Aorta (tissue), 5 donors: ENCODE measurements at regions not wholly inside any gene's neighbourhood (a gene's known extent, or its start where the extent isn't known, plus 50 kb on each side); places are given as distances from the start of the nearest gene placed in this dataset.
"Not testable (repeated sequence)": the region's sequence is repeated elsewhere in the genome, so short reads cannot be mapped to it uniquely, and the experiment has no call there.

ENCODE experiments used
- ATAC-seq: fragments of 200-7000 bp; cut with Tn5 transposase; one replicate; pipeline ENCODE4 v1.9.1; 2022; ENCODE audit warnings: moderate library complexity; ENCODE audit not compliant: low FRiP score
- DNase-seq, 2 donors: peaks; one replicate each; pipeline ENCODE4 v3.0.0-alpha.2; 2020
- H3K27ac ChIP-seq, 2 donors: one replicate each; pipeline ENCODE4 v1.5.1; 2013; ENCODE audit warnings: low read length in 2 of 2, mild to moderate bottlenecking in 2 of 2, moderate library complexity in 2 of 2, control low read depth in 1 of 2, inconsistent platforms in 1 of 2, low read depth in 1 of 2
- H3K27me3 ChIP-seq, 2 donors: one replicate each; pipeline ENCODE4 v1.6.1; 2013; ENCODE audit warnings: control low read depth in 1 of 2, low read length in 1 of 2, mild to moderate bottlenecking in 1 of 2, moderate library complexity in 1 of 2; ENCODE audit not compliant: insufficient read depth in 2 of 2, control insufficient read depth in 1 of 2
- H3K36me3 ChIP-seq, 2 donors: one replicate each; pipeline ENCODE4 v1.6.1; 2013; ENCODE audit warnings: control low read depth in 1 of 2, low read length in 1 of 2, mild to moderate bottlenecking in 1 of 2; ENCODE audit not compliant: insufficient read depth in 2 of 2, control insufficient read depth in 1 of 2
- H3K4me1 ChIP-seq, 2 donors: one replicate each; pipeline ENCODE4 v1.6.1; 2013; ENCODE audit warnings: low read length in 2 of 2, control low read depth in 1 of 2, mild to moderate bottlenecking in 1 of 2, moderate library complexity in 1 of 2; ENCODE audit not compliant: insufficient read depth in 2 of 2, control insufficient read depth in 1 of 2
- H3K4me3 ChIP-seq, 2 donors: one replicate each; pipeline ENCODE4 v1.5.1; 2013; ENCODE audit warnings: low read length in 2 of 2, control low read depth in 1 of 2, mild to moderate bottlenecking in 1 of 2
- H3K9me3 ChIP-seq: one replicate; pipeline ENCODE4 v1.6.1; 2013; ENCODE audit warnings: mild to moderate bottlenecking, low read length; ENCODE audit not compliant: control insufficient read depth
- WGBS, 2 donors: extraction: QIAGEN DNeasy Blood & Tissue Kit; methylation state at CpG; one replicate each; pipeline ENCODE4 v1.1.7; 2013; 5-methylcytosine and 5-hydroxymethylcytosine counted together
- intact Hi-C, 2 donors: fragments of 100-400 bp; cut with DNase I; formaldehyde crosslinking; loops; one replicate each; pipeline versions ENCODE4 v1.14.2 to v1.15.0; 2022
- donor health status: healthy with polysubstance abuse.
- donor health status: Bipolar disorder and iron deficiency.
- donor health status: DM: no; HTN: no; CAD: no.
- donor health status: DM: no; HTN: no; CAD: no.
- donor health status: DM: yes; HTN: yes; CAD: no.

GRCh38 chr4:104020641-104021040 lies 300.9 kb upstream of the TACR3 start:
- no peaks in the 10 kb centered on the region for H3K36me3 ChIP-seq
- 90% methylated on average over 3 of the region's 3 CpGs for WGBS, 2 donors
- H3K4me3 ChIP-seq = no peak overlapping the region
- no peak for ATAC-seq
- no peaks in the 10 kb centered on the region for H3K9me3 ChIP-seq
- intact Hi-C loops = no loop called here
- H3K4me1 ChIP-seq = no peaks in the 10 kb centered on the region
- no peak for DNase-seq
- no peak overlapping the region for H3K27ac ChIP-seq
- no peaks in the 10 kb centered on the region for H3K27me3 ChIP-seq

GRCh38 chr4:104017213-104017612 lies 297.4 kb upstream of the TACR3 start:
- no peak overlapping the region for H3K4me3 ChIP-seq
- H3K36me3 ChIP-seq = no peaks in the 10 kb centered on the region
- no peaks in the 10 kb centered on the region for H3K9me3 ChIP-seq
- DNase-seq (no peak), ATAC-seq (no peak)
- H3K27me3 ChIP-seq = no peaks in the 10 kb centered on the region
- no peaks in the 10 kb centered on the region for H3K4me1 ChIP-seq
- intact Hi-C loops = loop anchor here in 1 of 2 donors (10.0 kb wide), 1 partner anchor 848 kb away; no protein-coding TSS in a partner anchor
- no peak overlapping the region for H3K27ac ChIP-seq

DNA sequence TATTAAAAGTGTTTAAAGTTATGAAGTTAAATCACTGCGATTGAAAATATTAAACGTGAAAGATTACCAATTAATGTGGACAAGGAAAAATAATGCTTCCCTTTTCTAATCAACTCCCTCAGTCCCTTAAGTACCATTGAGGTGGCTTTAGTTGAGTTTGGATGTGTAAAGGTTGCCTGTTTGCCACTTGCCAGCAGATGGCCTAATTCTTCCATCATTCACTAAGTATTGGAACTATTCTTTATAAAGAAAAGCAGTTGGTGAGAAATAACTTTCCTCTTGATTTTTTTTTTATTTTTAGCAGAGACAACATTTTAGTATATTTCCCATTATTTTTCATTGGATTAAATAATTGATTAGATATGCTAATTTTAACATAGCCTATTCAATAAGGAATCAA lies 295.9 kb upstream of the TACR3 start:
- no peak for ATAC-seq
- Histone ChIP-seq H3K36me3 (no peaks in the 10 kb centered on the region), H3K27me3 (no peaks in the 10 kb centered on the region), H3K9me3 (no peaks in the 10 kb centered on the region), H3K27ac (no peak overlapping the region), H3K4me1 (no peaks in the 10 kb centered on the region), H3K4me3 (no peak overlapping the region)
- DNase-seq = no peak
- 24 to 31% methylated on average over 2 of the region's 2 CpGs for WGBS, 2 donors
- intact Hi-C loops = loop anchor here in 1 of 2 donors (10.0 kb wide), 1 partner anchor 849 kb away; no protein-coding TSS in a partner anchor

GRCh38 chr4:104010722-104011121 lies 290.9 kb upstream of the TACR3 start:
- no peak for DNase-seq
- Histone ChIP-seq H3K36me3 (no peaks in the 10 kb centered on the region), H3K27me3 (no peaks in the 10 kb centered on the region), H3K9me3 (no peaks in the 10 kb centered on the region), H3K27ac (no peak overlapping the region), H3K4me1 (no peaks in the 10 kb centered on the region), H3K4me3 (no peak overlapping the region)
- 58 to 66% methylated on average over 2 of the region's 2 CpGs for WGBS, 2 donors
- ATAC-seq = no peak
- intact Hi-C loops = loop anchor here in 1 of 2 donors (10.0 kb wide), 1 partner anchor 854 kb away; no protein-coding TSS in a partner anchor

DNA sequence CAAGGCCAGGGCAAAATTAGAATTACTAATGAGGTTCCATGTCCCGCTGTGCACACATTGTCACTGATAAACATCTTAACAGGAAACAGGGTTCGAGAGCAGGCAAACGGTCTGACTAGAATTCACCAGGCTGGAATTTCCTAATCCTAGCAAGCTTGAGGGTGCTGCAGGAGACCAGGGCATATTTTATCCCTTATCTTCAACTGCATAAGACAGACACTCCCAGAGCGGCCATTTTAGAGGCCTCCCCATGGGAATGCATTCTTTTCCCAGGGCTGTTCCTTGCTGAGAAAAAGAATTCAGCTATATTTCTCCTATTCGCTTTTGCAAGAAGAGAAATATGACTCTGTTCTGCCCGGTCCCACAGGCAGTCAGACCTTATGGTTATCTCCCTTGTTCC lies 282.5 kb upstream of the TACR3 start:
- H3K4me1 ChIP-seq, H3K36me3 ChIP-seq, H3K9me3 ChIP-seq, ATAC-seq, H3K27me3 ChIP-seq, DNase-seq, H3K27ac ChIP-seq, H3K4me3 ChIP-seq, intact Hi-C loops: not testable (repeated sequence)
- 28 to 46% methylated on average over 6 of the region's 6 CpGs for WGBS, 2 donors

- ATAC-seq = no peak
- no peak for DNase-seq
- no peaks in the 10 kb centered on the region for H3K36me3 ChIP-seq
Observed at GRCh38 chr4:103998756-103999155, 279.0 kb upstream of the TACR3 start.

GRCh38 chr4:103996637-103997036 lies 276.9 kb upstream of the TACR3 start:
- WGBS, 2 donors = 10 to 12% methylated on average over 2 of the region's 2 CpGs

More at GRCh38 chr4:103998756-103999155, 279.0 kb upstream of the TACR3 start:
- no peaks in the 10 kb centered on the region for H3K9me3 ChIP-seq
- intact Hi-C loops = no loop called here
- 71 to 75% methylated on average over 3 of the region's 3 CpGs for WGBS, 2 donors
- no peaks in the 10 kb centered on the region for H3K27me3 ChIP-seq
- H3K27ac ChIP-seq = no peak overlapping the region
- no peak overlapping the region for H3K4me3 ChIP-seq
- H3K4me1 ChIP-seq = no peaks in the 10 kb centered on the region

GRCh38 chr4:103996064-103996463 lies 276.3 kb upstream of the TACR3 start:
- ATAC-seq (no peak), DNase-seq (no peak)
- Histone ChIP-seq H3K27ac (no peak overlapping the region), H3K4me1 (no peaks in the 10 kb centered on the region), H3K9me3 (no peaks in the 10 kb centered on the region), H3K4me3 (no peak overlapping the region), H3K36me3 (no peaks in the 10 kb centered on the region), H3K27me3 (no peaks in the 10 kb centered on the region)
- intact Hi-C loops = no loop called here
- 8 to 15% methylated on average over 2 of the region's 2 CpGs for WGBS, 2 donors

More at GRCh38 chr4:103996637-103997036, 276.9 kb upstream of the TACR3 start:
- intact Hi-C loops = no loop called here
- no peaks in the 10 kb centered on the region for H3K36me3 ChIP-seq
- no peaks in the 10 kb centered on the region for H3K4me1 ChIP-seq
- DNase-seq = no peak
- no peak overlapping the region for H3K4me3 ChIP-seq
- no peak overlapping the region for H3K27ac ChIP-seq
- H3K9me3 ChIP-seq = no peaks in the 10 kb centered on the region
- no peaks in the 10 kb centered on the region for H3K27me3 ChIP-seq
- ATAC-seq = no peak

DNA sequence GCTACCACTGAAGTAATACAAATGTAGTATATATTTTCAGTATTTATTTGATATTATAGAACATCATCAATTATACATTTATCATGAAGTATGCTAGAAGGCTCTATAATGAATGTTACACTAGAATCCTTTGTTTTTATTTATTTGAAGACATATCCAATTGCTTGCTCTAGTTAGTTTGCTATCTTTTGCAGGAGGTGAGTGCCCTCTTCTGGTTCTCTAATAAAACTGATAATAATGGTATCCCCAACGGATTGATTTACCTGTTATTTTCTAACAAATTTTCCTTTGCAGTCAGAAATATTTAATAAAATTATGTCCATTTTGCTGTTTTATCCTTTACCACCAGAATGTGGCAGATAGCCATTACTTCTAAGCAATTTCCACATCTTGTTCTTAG lies 274.3 kb upstream of the TACR3 start:
- intact Hi-C loops = no loop called here
- no peak overlapping the region for H3K27ac ChIP-seq
- 10 to 15% methylated on average over 1 of the region's 1 CpG for WGBS, 2 donors
- no peaks in the 10 kb centered on the region for H3K9me3 ChIP-seq
- H3K4me3 ChIP-seq = no peak overlapping the region
- no peaks in the 10 kb centered on the region for H3K27me3 ChIP-seq
- H3K36me3 ChIP-seq = no peaks in the 10 kb centered on the region
- ATAC-seq (no peak), DNase-seq (no peak)
- H3K4me1 ChIP-seq = no peaks in the 10 kb centered on the region
